Activated CD4-positive, alpha-beta memory T cell treated with anti-CD3 and anti-CD28 coated beads, Interleukin-2, amount 10 ng/mL, durations not matched to agents 7 days and 5 days (primary cell): ENCODE measurements at regions not wholly inside any gene's neighbourhood (a gene's known extent, or its start where the extent isn't known, plus 50 kb on each side); places are given as distances from the start of the nearest gene placed in this dataset.

Source experiments
- CTCF ChIA-PET: fragments of 350-600 bp; sonication (Branson Sonifier 250); formaldehyde crosslinking; loops from one replicate; lab custom pipeline; 2021; ENCODE audit warnings: antibody characterized with exemption, inconsistent platforms; lab: Charles Lee
- POLR2A ChIA-PET: fragments of 350-600 bp; sonication (Branson Sonifier 250); formaldehyde crosslinking; loops from one replicate; lab custom pipeline; 2021; ENCODE audit warnings: antibody characterized with exemption; lab: Charles Lee
- DNase-seq: peaks from one replicate; pipeline ENCODE4 v3.0.0-alpha.2; 2020
- H3K27ac Mint-ChIP-seq: one replicate; pipeline ENCODE4 v1.8.0; 2021; ENCODE audit warnings: mild to moderate bottlenecking, mixed read lengths
- H3K27me3 Mint-ChIP-seq: one replicate; pipeline ENCODE4 v1.8.0; 2021; ENCODE audit warnings: mixed read lengths
- H3K36me3 Mint-ChIP-seq: one replicate; pipeline ENCODE4 v1.8.0; 2021; ENCODE audit warnings: low read depth, mixed read lengths
- H3K4me1 Mint-ChIP-seq: one replicate; pipeline ENCODE4 v1.8.0; 2021; ENCODE audit warnings: mixed read lengths
- H3K4me3 Mint-ChIP-seq: one replicate; pipeline ENCODE4 v1.8.0; 2021; ENCODE audit warnings: mild to moderate bottlenecking, mixed read lengths
- H3K9me3 Mint-ChIP-seq: one replicate; pipeline ENCODE4 v1.8.0; 2021; ENCODE audit warnings: mixed read lengths

DNA sequence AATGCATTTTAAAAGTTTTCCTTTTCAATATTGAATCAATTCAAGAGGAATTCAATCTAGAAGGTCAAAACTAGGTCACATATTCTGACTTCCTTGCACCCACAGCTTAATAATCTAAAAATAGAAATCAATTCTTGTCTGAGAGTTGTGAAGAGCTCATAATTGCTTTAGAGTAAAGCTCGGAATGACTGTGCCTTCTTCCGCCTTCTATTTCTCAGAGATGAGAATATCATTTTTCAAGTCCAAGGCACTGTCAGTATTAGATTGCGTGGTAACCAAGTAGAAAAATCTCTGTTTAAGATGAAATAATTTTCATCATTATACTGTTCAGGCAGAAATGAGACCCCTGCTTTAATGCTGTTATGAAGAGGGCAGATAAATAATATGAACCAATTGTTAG lies 272.2 kb upstream of the NFE2L3 start:
- H3K27ac Mint-ChIP-seq: no peak overlapping the region
- DNase-seq: no peak
- H3K9me3 Mint-ChIP-seq: no peaks in the 10 kb centered on the region
- no peak overlapping the region for H3K4me3 Mint-ChIP-seq
- POLR2A ChIA-PET: no interaction called here
- peaks cover 61% of the 10 kb centered on the region for H3K27me3 Mint-ChIP-seq
- CTCF ChIA-PET: interaction anchor here (1.0 kb wide), 1 partner anchor 16 kb away, joined by 3 read pairs; no protein-coding TSS in a partner anchor
- no peaks in the 10 kb centered on the region for H3K36me3 Mint-ChIP-seq
- H3K4me1 Mint-ChIP-seq: no peaks in the 10 kb centered on the region

DNA sequence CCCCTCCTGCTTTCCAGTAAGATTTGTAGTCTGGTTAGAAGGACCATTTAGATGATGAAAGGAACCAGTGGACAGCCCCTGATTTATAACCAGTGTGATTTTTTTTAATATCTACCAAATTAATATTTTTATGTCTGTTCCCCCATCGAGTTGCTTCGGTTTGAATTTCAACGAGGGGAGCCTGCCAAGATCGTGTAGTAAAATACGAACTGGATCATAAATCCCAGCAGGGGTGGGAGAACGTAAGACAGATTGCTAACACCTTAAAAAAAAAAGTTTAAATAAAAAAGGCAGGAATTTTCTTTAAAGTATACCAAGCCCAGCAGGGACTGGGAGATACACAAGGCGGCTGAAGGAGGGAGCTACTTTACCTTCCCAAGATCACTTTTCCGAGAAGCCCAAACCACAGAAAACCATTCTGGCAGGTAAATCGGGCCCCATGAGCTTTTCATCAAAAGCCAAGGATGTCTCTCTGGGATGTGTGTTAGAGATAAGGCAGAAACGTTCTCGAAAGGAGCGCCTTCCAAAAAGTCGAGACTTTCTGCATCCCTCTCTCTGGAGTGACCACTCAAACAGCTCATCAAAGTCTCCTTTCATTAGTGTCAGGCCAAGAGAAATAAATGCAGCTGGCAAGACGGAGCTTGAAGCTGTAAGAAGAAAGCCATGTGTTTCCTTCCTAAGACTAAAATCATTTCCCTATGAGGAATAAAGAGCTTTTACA lies 270.5 kb upstream of the NFE2L3 start:
- no peaks in the 10 kb centered on the region for H3K36me3 Mint-ChIP-seq
- H3K4me1 Mint-ChIP-seq: peaks cover under 1% of the 10 kb centered on the region
- ChIA-PET CTCF (interaction anchor here (1.1 kb wide), 1 partner anchor 13 kb away, joined by 4 read pairs; no protein-coding TSS in a partner anchor), POLR2A (no interaction called here)
- H3K4me3 Mint-ChIP-seq: no peak overlapping the region
- no peak overlapping the region for H3K27ac Mint-ChIP-seq
- peaks cover 53% of the 10 kb centered on the region for H3K27me3 Mint-ChIP-seq
- H3K9me3 Mint-ChIP-seq: no peaks in the 10 kb centered on the region
- DNase-seq: no peak

DNA sequence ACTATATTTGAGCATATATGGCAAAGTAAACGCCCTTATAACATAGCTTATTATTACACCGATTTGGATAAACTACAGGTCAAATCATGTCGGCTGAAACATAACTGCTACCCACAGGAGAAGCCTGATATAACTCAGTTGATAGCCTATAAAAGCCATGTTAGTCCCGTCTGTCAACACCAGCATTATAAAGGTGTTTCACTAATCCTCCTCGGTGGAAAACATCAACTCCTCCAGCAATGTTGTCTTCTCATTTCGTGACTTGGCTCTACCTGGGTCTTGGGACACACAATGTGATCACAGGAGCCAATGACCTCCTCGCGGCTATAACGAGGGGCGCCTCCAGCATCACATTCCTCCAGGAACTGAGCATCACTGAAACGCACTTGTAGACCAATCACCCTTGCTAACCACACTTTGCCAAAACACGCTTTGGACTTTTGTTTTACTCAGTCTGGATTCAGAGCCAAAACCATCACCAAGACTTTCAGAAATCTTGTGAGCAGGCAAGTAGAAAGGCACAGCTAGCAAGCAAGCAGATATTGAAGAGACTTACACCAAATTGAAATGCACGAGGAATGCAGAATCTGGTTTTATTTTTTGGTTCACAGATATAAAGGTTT lies 269.7 kb upstream of the NFE2L3 start:
- DNase-seq: no peak
- ChIA-PET CTCF (interaction anchor here (1.1 kb wide), 1 partner anchor 12 kb away, joined by 4 read pairs; no protein-coding TSS in a partner anchor), POLR2A (no interaction called here)
- Mint-ChIP-seq H3K4me1 (peaks cover 3% of the 10 kb centered on the region), H3K4me3 (no peak overlapping the region), H3K27me3 (peaks cover 46% of the 10 kb centered on the region), H3K9me3 (no peaks in the 10 kb centered on the region), H3K36me3 (no peaks in the 10 kb centered on the region), H3K27ac (no peak overlapping the region)

- peaks cover 36% of the 10 kb centered on the region for H3K27me3 Mint-ChIP-seq
- H3K9me3 Mint-ChIP-seq: no peaks in the 10 kb centered on the region
- CTCF ChIA-PET: no interaction called here
- peaks cover 3% of the 10 kb centered on the region for H3K4me1 Mint-ChIP-seq
- DNase-seq: no peak
- H3K27ac Mint-ChIP-seq: no peak overlapping the region
- no peak overlapping the region for H3K4me3 Mint-ChIP-seq
- H3K36me3 Mint-ChIP-seq: no peaks in the 10 kb centered on the region
- POLR2A ChIA-PET: no interaction called here
These were observed 267.7 kb upstream of the NFE2L3 start for GRCh38 chr7:25884265-25884828.

GRCh38 chr7:25885057-25885576 lies 266.9 kb upstream of the NFE2L3 start:
- Mint-ChIP-seq H3K4me1 (peaks cover 3% of the 10 kb centered on the region), H3K9me3 (no peaks in the 10 kb centered on the region), H3K4me3 (no peak overlapping the region), H3K27me3 (peaks cover 39% of the 10 kb centered on the region), H3K36me3 (no peaks in the 10 kb centered on the region), H3K27ac (no peak overlapping the region)
- ChIA-PET POLR2A (no interaction called here), CTCF (no interaction called here)
- no peak for DNase-seq

GRCh38 chr7:25886387-25887240 lies 265.4 kb upstream of the NFE2L3 start:
- DNase-seq: no peak
- no peaks in the 10 kb centered on the region for H3K9me3 Mint-ChIP-seq
- POLR2A ChIA-PET: no interaction called here
- H3K36me3 Mint-ChIP-seq: no peaks in the 10 kb centered on the region
- no peak overlapping the region for H3K27ac Mint-ChIP-seq
- H3K27me3 Mint-ChIP-seq: peaks cover 30% of the 10 kb centered on the region
- peaks cover 3% of the 10 kb centered on the region for H3K4me1 Mint-ChIP-seq
- H3K4me3 Mint-ChIP-seq: no peak overlapping the region
- CTCF ChIA-PET: no interaction called here

DNA sequence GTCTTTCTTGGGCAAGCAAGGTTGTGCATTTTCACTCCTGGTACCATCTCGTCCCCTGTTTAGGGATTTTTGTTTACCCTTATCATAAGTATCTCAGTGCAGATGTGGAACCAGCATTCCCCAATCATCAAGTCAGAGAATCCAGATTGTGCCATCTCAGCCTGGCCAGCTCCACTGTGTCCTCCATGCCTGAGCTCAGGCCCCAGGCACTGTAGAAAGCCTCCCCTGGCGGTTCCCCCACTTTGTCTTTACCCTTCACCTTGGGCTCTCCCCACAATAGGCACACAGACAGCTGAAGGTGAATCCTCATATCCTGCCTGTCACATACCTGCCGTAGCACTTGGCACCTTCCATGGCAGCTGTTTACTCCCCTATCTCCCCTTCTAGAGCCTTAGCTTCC lies 264.7 kb upstream of the NFE2L3 start:
- CTCF ChIA-PET: no interaction called here

DNA sequence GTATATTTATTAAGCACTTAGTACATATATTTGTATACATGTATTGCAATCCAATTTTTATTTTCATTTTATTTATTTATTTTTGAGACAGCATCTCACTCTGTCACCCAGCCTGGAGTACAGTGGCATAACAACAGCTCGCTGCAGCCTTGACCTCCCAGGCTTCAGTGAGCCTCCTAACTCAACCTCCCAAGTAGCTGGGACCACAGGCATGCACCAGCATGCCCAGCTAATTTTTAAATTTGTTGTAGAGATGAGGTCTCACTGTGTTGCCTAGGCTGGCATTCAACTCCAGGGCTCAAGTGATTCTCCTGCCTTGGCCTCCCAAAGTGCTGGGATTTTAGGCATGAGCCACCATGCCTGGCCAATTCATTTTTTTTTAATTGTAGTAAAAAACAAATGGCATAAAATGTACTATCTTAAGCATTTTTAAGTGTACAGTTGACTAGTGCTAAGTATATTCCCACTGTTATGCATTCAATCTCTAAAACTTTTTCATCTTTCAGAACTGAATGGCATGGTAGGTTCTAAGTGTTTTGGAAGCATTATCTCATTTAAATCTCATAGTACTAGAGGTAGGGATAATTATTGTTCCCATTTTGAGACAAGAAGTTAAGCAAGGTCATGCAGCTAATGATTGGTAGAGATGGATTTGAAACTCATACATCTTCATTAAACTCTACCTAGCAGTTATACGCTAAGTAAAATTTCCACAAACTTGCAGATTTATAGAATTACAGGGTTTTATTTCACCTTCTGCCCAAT lies 264.0 kb upstream of the NFE2L3 start:
- H3K27ac Mint-ChIP-seq: no peak overlapping the region
- H3K9me3 Mint-ChIP-seq: no peaks in the 10 kb centered on the region
- no peak overlapping the region for H3K4me3 Mint-ChIP-seq
- POLR2A ChIA-PET: no interaction called here
- H3K4me1 Mint-ChIP-seq: peaks cover 6% of the 10 kb centered on the region
- DNase-seq: no peak
- no peaks in the 10 kb centered on the region for H3K36me3 Mint-ChIP-seq
- peaks cover 24% of the 10 kb centered on the region for H3K27me3 Mint-ChIP-seq
- CTCF ChIA-PET: no interaction called here

More for the DNA sequence above, 264.7 kb upstream of the NFE2L3 start:
- Mint-ChIP-seq H3K9me3 (no peaks in the 10 kb centered on the region), H3K4me1 (peaks cover 3% of the 10 kb centered on the region), H3K36me3 (no peaks in the 10 kb centered on the region), H3K27ac (no peak overlapping the region), H3K27me3 (peaks cover 29% of the 10 kb centered on the region), H3K4me3 (no peak overlapping the region)
- POLR2A ChIA-PET: no interaction called here
- DNase-seq: no peak

DNA sequence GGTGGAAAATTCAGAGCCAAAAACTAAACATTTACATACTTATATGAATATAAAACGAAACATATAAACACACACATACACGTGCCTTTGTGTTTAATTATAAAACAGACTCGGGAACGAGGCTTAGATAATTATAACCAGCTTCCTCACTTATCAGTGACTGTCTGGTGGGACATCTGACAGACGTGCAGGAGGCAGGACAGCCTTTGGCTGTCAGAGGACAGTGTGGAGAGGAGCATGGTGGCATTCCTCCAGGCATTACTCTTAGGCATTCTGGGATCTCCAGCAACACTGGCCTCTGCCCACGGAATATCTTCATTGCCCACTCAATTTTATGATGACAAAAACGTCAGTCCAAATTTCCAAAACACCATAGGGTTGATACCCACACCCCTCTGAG lies 262.2 kb upstream of the NFE2L3 start:
- H3K4me1 Mint-ChIP-seq: peaks cover 23% of the 10 kb centered on the region
- H3K27me3 Mint-ChIP-seq: peaks cover 16% of the 10 kb centered on the region
- CTCF ChIA-PET: no interaction called here
- H3K27ac Mint-ChIP-seq: no peak overlapping the region
- DNase-seq: no peak
- peaks cover 5% of the 10 kb centered on the region for H3K9me3 Mint-ChIP-seq
- H3K4me3 Mint-ChIP-seq: no peak overlapping the region
- POLR2A ChIA-PET: no interaction called here
- H3K36me3 Mint-ChIP-seq: peaks cover 4% of the 10 kb centered on the region

DNA sequence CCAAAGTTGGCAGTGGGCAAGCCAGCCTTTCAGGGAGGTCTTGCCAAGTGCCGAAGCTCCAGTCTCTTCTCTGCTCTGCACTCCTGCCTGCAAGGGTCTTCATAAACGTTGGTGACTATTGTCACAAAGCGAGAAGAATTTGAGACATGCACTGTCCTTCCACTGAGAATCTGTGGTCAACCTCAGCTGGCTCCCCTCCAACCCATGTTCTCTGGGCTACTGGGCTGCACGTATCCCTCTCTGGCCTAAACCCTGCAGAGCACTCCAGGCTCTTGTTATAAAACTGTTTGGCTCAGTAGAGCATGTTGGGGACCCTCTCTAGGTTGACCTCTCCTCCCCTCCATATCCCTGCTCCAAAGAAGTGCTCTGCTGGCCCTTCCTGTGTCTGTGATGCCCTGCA lies 260.4 kb upstream of the NFE2L3 start:
- peaks cover 30% of the 10 kb centered on the region for H3K4me1 Mint-ChIP-seq
- H3K27ac Mint-ChIP-seq: no peak overlapping the region
- peaks cover 10% of the 10 kb centered on the region for H3K27me3 Mint-ChIP-seq
- DNase-seq: no peak
- H3K9me3 Mint-ChIP-seq: peaks cover 5% of the 10 kb centered on the region
- H3K4me3 Mint-ChIP-seq: no peak overlapping the region
- peaks cover 4% of the 10 kb centered on the region for H3K36me3 Mint-ChIP-seq
- ChIA-PET POLR2A (no interaction called here), CTCF (interaction anchor here (6.6 kb wide), 1 partner anchor 172 kb away, joined by 74 read pairs; no protein-coding TSS in a partner anchor)

- DNase-seq: no peak
- no peak overlapping the region for H3K27ac Mint-ChIP-seq
- ChIA-PET POLR2A (interaction anchor here (1.0 to 2.6 kb wide), 10 partner anchors 259 to 472 kb away, joined by 3 to 8 read pairs (median 4); partner anchors contain the start of genes CBX3 and NFE2L3), CTCF (interaction anchor here (0.6 to 6.6 kb wide), 51 partner anchors 8 to 1287 kb away, joined by 3 to 74 read pairs (median 4); partner anchors contain the start of gene NFE2L3)
- peaks cover 5% of the 10 kb centered on the region for H3K9me3 Mint-ChIP-seq
- peak overlapping the region; percentile 24 for H3K4me3 Mint-ChIP-seq
- peaks cover 28% of the 10 kb centered on the region for H3K4me1 Mint-ChIP-seq
- H3K36me3 Mint-ChIP-seq: peaks cover 4% of the 10 kb centered on the region
- H3K27me3 Mint-ChIP-seq: peaks cover 10% of the 10 kb centered on the region
These were observed 258.6 kb upstream of the NFE2L3 start for GRCh38 chr7:25893436-25893835.
